HG03064 (cell line): ENCODE measurements at regions not wholly inside any gene's neighbourhood (a gene's known extent, or its start where the extent isn't known, plus 50 kb on each side); places are given as distances from the start of the nearest gene placed in this dataset.
"Not testable (repeated sequence)": the region's sequence is repeated elsewhere in the genome, so short reads cannot be mapped to it uniquely, and the experiment has no call there.

Experiments
- ATAC-seq: cut with Tn5 transposase; IDR thresholded peaks from one replicate; pipeline ENCODE4 v1.9.1; 2021; ENCODE audit warnings: low read depth; ENCODE audit not compliant: unreplicated experiment

- not testable (repeated sequence) for ATAC-seq
These were observed 67.9 kb upstream of the SMURF2 start for GRCh38 chr17:64730023-64730422.

GRCh38 chr17:64729201-64729600 lies 67.1 kb upstream of the SMURF2 start:
- no peak for ATAC-seq

- ATAC-seq: no peak
These were observed 66.1 kb upstream of the SMURF2 start for GRCh38 chr17:64728041-64728695.

GRCh38 chr17:64726025-64726424 lies 63.9 kb upstream of the SMURF2 start:
- ATAC-seq: not testable (repeated sequence)

GRCh38 chr17:64724246-64724645 lies 62.1 kb upstream of the SMURF2 start:
- ATAC-seq: not testable (repeated sequence)

GRCh38 chr17:64723781-64724180 lies 61.7 kb upstream of the SMURF2 start:
- no peak for ATAC-seq

- not testable (repeated sequence) for ATAC-seq
These were observed 59.4 kb upstream of the SMURF2 start for GRCh38 chr17:64721556-64721955.

- not testable (repeated sequence) for ATAC-seq
These were observed 58.1 kb upstream of the SMURF2 start for GRCh38 chr17:64720253-64720652.

- ATAC-seq: not testable (repeated sequence)
These were observed 57.4 kb upstream of the SMURF2 start for GRCh38 chr17:64719517-64719916.

GRCh38 chr17:64718816-64719215 lies 56.7 kb upstream of the SMURF2 start:
- not testable (repeated sequence) for ATAC-seq

GRCh38 chr17:64718058-64718457 lies 56.0 kb upstream of the SMURF2 start:
- no peak for ATAC-seq

GRCh38 chr17:64716496-64716895 lies 54.4 kb upstream of the SMURF2 start:
- ATAC-seq: not testable (repeated sequence)

- ATAC-seq: not testable (repeated sequence)
These were observed 51.7 kb upstream of the SMURF2 start for GRCh38 chr17:64713786-64714185.

GRCh38 chr17:64712557-64713351 lies 50.6 kb upstream of the SMURF2 start:
- ATAC-seq: peak; percentile 57
